Astrocyte of the hippocampus (primary cell): ENCODE measurements at regions not wholly inside any gene's neighbourhood (a gene's known extent, or its start where the extent isn't known, plus 50 kb on each side); places are given as distances from the start of the nearest gene placed in this dataset.

ENCODE experiments used
- DNase-seq: peaks from one replicate; pipeline ENCODE4 v3.0.0; 2011; ENCODE audit warnings: low read depth, low spot score

- no peak for DNase-seq
These were observed 702.9 kb upstream of the POU3F2 start for GRCh38 chr6:98131290-98131990.

GRCh38 chr6:98136333-98136732 is 698.0 kb upstream of the POU3F2 start:
- DNase-seq: no peak

DNA sequence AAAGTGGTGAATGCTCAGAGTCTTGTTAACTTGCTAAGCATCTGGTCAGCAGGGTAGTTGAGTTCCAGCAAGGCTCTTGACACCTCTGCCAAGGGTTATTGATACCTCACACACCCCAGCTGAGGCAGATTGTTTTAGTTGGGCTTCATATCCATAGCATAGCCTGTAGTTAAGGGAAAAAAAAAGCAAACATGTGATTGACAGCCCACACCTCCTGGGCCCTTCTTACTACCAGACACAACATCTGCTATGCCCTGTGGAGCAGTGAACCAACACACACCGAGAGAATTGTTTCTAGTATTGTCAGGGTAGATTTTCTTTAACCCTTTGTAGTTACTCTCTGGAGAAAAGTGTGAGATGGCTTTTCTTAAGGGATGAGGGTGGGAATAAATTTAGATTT is 697.0 kb upstream of the POU3F2 start:
- no peak for DNase-seq

GRCh38 chr6:98142839-98143238 is 691.5 kb upstream of the POU3F2 start:
- no peak for DNase-seq

- DNase-seq: peak; percentile 46
These were observed 687.7 kb upstream of the POU3F2 start for GRCh38 chr6:98146656-98147055.

DNA sequence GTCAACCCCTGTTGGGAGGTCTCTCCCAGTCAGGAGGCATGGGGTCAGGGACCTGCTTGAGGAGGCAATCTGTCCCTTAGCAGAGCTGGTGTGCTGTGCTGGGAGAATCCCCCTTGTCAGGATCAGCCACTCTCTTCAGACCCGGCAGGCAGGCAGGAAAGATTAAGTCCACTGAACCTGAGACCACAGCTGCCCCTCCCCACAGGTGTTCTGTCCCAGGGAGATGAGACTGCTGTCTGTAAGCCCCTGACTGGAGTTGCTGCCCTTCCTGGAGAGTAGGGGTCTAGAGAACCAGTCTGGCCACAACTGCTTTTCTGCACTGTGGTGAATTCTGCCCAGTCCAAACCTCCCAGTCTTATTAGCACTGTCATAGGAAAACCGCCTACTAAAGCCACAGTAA is 677.8 kb upstream of the POU3F2 start:
- no peak for DNase-seq

- DNase-seq: no peak
These were observed 654.8 kb upstream of the POU3F2 start for GRCh38 chr6:98179606-98180005.

DNA sequence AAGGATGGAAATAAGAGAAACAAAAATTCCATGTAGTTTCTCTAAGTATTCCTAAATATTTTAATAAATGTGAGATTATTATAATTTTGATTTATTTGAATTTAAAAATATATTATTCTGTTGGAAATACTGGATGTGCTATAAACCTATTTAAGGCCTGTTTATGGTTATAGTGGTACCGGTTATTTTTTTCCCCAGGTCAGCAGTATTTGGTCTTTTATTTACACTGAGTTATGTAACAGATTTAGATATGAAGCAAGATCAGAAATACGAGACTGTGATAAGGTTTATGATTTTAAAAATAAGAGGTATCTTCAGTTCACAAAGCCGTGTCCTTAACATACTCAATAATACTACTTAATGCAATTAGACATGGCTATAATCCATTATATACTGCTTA is 634.3 kb upstream of the POU3F2 start:
- no peak for DNase-seq

- DNase-seq: peak; percentile 58
These were observed 631.1 kb upstream of the POU3F2 start for GRCh38 chr6:98203170-98203806.

GRCh38 chr6:98212468-98212867 is 621.9 kb upstream of the POU3F2 start:
- DNase-seq: no peak

- DNase-seq: no peak
These were observed 618.8 kb upstream of the POU3F2 start for GRCh38 chr6:98215531-98215930.

GRCh38 chr6:98230250-98230649 is 604.1 kb upstream of the POU3F2 start:
- no peak for DNase-seq

GRCh38 chr6:98239057-98239456 is 595.3 kb upstream of the POU3F2 start:
- DNase-seq: no peak

GRCh38 chr6:98241630-98242029 is 592.7 kb upstream of the POU3F2 start:
- no peak for DNase-seq

DNA sequence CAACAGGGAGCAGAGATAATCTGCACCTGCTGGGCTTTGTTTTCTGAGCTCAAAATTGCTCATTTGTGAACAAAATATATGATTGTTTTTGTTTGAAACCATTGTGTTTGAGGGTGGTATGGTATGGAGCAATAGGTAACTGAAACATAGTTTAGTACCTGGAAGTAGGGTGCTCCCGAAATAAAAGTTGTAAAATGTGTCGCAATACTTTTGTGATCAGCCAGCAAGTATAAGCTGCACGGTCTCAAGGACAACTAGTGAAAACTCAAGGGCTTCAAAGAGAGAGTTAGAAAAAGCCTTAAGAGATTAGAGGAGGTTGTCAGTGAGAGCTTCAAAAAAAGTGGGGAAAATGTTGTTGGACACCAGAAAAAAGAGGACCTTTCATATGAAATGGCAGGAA is 579.8 kb upstream of the POU3F2 start:
- no peak for DNase-seq

DNA sequence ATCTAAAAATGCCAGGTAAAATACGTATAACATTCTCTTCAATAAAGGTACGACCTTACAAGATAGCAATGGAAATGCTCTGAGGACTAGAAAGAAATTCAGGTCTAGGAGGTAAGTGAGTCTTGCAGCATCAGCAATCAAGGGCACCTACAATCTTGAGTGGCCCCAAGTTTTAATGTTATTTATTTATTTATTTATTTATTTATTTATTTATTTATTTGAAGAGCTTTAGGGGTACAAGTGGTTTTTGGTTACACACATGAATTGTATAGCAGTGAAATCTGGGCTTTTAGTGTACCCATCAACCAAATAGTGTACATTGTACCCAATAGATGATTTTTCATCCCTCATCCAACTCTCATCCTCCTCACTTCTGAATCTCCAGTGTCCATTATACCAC is 574.0 kb upstream of the POU3F2 start:
- no peak for DNase-seq

DNA sequence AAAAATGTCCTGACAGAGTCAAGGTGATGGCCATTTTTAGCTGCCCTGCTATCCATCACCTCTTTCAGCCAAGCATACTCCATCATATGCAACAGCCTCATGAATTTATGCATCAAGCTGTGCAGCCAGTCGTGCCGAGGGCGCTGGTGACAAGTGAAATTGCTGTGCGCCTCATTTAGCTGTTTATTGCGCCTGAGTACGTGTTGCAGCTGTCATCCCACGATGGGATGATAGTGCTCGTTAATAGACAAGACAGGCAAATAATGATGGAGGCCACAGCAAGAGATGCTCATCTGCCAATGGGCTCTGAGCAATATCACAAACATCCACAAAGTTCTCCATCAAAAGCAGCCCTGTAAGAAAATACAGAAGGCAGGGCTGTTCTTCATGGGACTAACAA is 562.3 kb upstream of the POU3F2 start:
- DNase-seq: no peak

GRCh38 chr6:98274691-98275090 is 559.7 kb upstream of the POU3F2 start:
- no peak for DNase-seq

GRCh38 chr6:98280492-98280891 is 553.9 kb upstream of the POU3F2 start:
- DNase-seq: no peak

- DNase-seq: no peak
These were observed 547.8 kb upstream of the POU3F2 start for GRCh38 chr6:98286620-98287019.

GRCh38 chr6:98287876-98288275 is 546.5 kb upstream of the POU3F2 start:
- DNase-seq: no peak

DNA sequence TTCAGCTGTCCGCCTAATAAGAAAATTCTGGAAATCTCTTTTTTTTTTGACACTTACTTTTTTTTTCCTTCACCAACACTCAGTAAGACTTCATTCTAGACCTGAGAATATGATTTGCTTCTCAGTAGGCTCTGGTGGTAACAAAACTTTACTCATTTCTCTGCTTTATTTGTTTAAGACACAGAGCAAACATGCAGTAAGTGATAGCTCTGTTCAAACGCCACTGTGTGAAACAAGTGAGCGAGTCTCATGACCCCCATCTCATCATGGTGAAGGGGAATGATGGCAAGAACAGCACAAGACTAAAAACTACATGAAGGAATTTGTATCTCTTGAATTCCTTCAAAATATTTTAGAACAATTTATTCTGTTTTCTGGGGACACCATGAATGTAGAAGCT is 541.6 kb upstream of the POU3F2 start:
- DNase-seq: no peak

DNA sequence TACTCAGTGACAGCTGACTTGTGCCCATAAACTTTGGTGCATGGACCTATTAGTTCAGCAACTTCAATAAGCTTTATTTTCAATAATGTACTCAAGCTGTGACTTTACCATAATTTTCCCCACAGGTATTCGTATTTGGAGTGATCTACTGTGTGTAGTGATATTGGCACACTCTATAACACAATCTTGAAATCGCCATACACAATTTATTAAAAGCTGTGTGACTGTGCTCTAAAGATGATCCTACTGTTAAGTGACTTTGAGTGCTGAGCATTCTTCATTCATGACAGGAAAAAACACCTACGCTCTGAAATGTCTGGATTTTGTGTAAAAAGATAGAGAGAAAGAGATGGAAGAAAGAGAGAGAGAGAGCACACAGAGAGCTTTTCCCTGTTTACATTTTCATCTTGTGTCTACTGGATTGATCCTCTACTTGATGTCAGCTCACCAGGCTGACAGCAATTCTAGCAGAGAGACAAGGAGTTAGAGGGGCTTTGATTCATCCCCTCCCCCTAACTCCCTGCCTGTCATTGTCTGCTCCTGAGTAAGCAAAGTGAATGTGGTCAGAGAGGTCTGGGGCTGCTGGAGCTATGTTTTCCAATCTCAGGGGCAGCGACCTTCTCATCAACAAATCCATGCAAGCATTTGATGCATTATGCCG is 538.7 kb upstream of the POU3F2 start:
- DNase-seq: peak; percentile 8
